ENCODE measurements at regions not wholly inside any gene's neighbourhood (a gene's known extent, or its start where the extent isn't known, plus 50 kb on each side); places are given as distances from the start of the nearest gene placed in this dataset.

- TF ChIP-seq CTCF (IDR thresholded peaks at IDR 0.05 in 4 of 5, conservative IDR thresholded peaks at IDR 0.05 in 1 of 5) (no peak), POLR2A (IDR thresholded peaks at IDR 0.05) (no peak)
These were observed 96.2 kb downstream of the BBS10 start for GRCh38 chr12:76252031-76252430.

Data from gastrocnemius medialis (tissue), 4 donors.